Spinal cord (tissue), 9 donors: ENCODE measurements at regions not wholly inside any gene's neighbourhood (a gene's known extent, or its start where the extent isn't known, plus 50 kb on each side); places are given as distances from the start of the nearest gene placed in this dataset.
A peak's percentile ranks its signal among the peaks of the same experiment; 100 is the strongest.

Source experiments
- DNase-seq, 6 donors: peaks; one replicate each; pipeline versions ENCODE4 v3.0.0 to v3.0.0-alpha.2; 2013 to 2015; ENCODE audit warnings: low spot score in 6 of 6, low read depth in 4 of 6
- H3K27ac ChIP-seq: one replicate; pipeline ENCODE4 v1.5.1; 2013; ENCODE audit warnings: low read depth, low read length, control low read depth
- H3K27me3 ChIP-seq: one replicate; pipeline ENCODE4 v1.6.1; 2013; ENCODE audit warnings: low read length; ENCODE audit not compliant: control insufficient read depth, insufficient read depth
- H3K36me3 ChIP-seq: one replicate; pipeline ENCODE4 v1.6.1; 2013; ENCODE audit warnings: low read length; ENCODE audit not compliant: control insufficient read depth, insufficient read depth
- H3K4me1 ChIP-seq: one replicate; pipeline ENCODE4 v1.6.1; 2013; ENCODE audit warnings: low read length; ENCODE audit not compliant: control insufficient read depth, insufficient read depth
- H3K4me3 ChIP-seq: one replicate; pipeline ENCODE4 v1.5.1; 2013; ENCODE audit warnings: low read depth, low read length, control low read depth
- H3K9me3 ChIP-seq: one replicate; pipeline ENCODE4 v1.6.1; 2013; ENCODE audit warnings: low read length; ENCODE audit not compliant: control insufficient read depth, insufficient read depth
- WGBS: methylation state at CpG from one replicate; pipeline ENCODE4 v1.1.5; 2013; ENCODE audit warnings: missing lambda C conversion rate; ENCODE audit not compliant: insufficient coverage; 5-methylcytosine and 5-hydroxymethylcytosine counted together
- donor health status: healthy.

GRCh38 chr9:16316911-16317817 lies 553.3 kb downstream of the BNC2 start:
- no peak overlapping the region for H3K27ac ChIP-seq
- peaks cover 34% of the 10 kb centered on the region for H3K4me1 ChIP-seq
- H3K36me3 ChIP-seq = no peaks in the 10 kb centered on the region
- WGBS = 54% methylated on average over 12 of the region's 15 CpGs
- H3K4me3 ChIP-seq = no peak overlapping the region
- H3K27me3 ChIP-seq = no peaks in the 10 kb centered on the region
- H3K9me3 ChIP-seq = no peaks in the 10 kb centered on the region
- DNase-seq = peak in 1 of 6 donors; percentile 74

- Histone ChIP-seq H3K4me1 (peaks cover 34% of the 10 kb centered on the region), H3K36me3 (no peaks in the 10 kb centered on the region), H3K27me3 (no peaks in the 10 kb centered on the region), H3K9me3 (no peaks in the 10 kb centered on the region), H3K27ac (no peak overlapping the region), H3K4me3 (no peak overlapping the region)
- DNase-seq = peak in 2 of 6 donors; percentile 49 to 83
- 44% methylated on average over 19 of the region's 20 CpGs for WGBS
Measured at GRCh38 chr9:16318516-16319060, 551.9 kb downstream of the BNC2 start.

GRCh38 chr9:16319646-16320045 lies 550.8 kb downstream of the BNC2 start:
- 92% methylated on average over 1 of the region's 3 CpGs for WGBS
- no peak for DNase-seq
- peaks cover 34% of the 10 kb centered on the region for H3K4me1 ChIP-seq
- no peak overlapping the region for H3K4me3 ChIP-seq
- no peak overlapping the region for H3K27ac ChIP-seq
- no peaks in the 10 kb centered on the region for H3K36me3 ChIP-seq
- H3K27me3 ChIP-seq = no peaks in the 10 kb centered on the region
- H3K9me3 ChIP-seq = no peaks in the 10 kb centered on the region

GRCh38 chr9:16320338-16320902 lies 550.0 kb downstream of the BNC2 start:
- Histone ChIP-seq H3K27ac (no peak overlapping the region), H3K4me1 (peaks cover 34% of the 10 kb centered on the region), H3K4me3 (no peak overlapping the region), H3K9me3 (no peaks in the 10 kb centered on the region), H3K27me3 (no peaks in the 10 kb centered on the region), H3K36me3 (no peaks in the 10 kb centered on the region)
- 92% methylated on average over 2 of the region's 5 CpGs for WGBS
- no peak for DNase-seq

- H3K4me3 ChIP-seq = no peak overlapping the region
- 60% methylated on average over 4 of the region's 7 CpGs for WGBS
- peaks cover 29% of the 10 kb centered on the region for H3K4me1 ChIP-seq
- H3K36me3 ChIP-seq = no peaks in the 10 kb centered on the region
- H3K27me3 ChIP-seq = no peaks in the 10 kb centered on the region
- H3K9me3 ChIP-seq = no peaks in the 10 kb centered on the region
- DNase-seq = no peak
- no peak overlapping the region for H3K27ac ChIP-seq
Measured at GRCh38 chr9:16321461-16322119, 548.9 kb downstream of the BNC2 start.

DNA sequence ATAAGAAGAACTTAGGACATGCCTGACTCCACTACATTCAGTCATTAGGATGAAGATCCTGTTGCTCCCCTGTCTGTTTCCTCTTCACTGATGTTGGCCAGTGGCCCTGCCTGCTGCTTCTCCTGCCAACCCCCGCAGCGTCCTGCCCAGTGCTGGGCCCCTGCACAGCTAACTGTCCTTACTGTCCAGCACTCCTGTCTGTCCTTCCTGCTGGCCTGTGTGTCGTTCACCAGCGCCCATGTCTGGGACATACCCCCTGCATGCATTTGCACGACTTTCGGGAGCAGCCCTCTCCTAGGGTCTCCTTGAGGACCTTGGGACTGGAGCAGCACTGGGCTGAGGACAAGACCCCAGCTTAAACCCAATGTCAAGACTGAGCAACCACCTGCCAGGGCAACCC lies 547.6 kb downstream of the BNC2 start:
- WGBS = 78% methylated on average over 6 of the region's 6 CpGs
- DNase-seq = no peak

DNA sequence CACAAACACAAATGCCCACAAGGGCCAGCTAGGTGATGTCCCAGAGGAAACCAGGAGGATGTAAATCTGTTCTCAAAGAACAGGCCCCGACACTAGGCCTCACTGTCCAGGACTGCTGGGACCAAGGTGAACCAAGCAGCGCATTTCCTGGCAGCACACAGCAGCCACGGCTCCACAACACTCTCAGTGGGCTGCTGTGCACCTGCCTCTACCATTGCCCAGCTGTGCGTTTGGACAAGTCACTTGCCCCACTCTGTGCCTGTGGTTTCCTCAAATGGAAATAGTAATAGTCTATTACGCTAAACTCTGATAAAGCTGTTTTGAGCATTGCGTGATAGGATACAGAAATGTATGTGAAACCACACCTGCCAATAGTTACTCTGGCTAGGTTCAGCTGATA lies 544.5 kb downstream of the BNC2 start:
- H3K9me3 ChIP-seq = no peaks in the 10 kb centered on the region
- no peaks in the 10 kb centered on the region for H3K27me3 ChIP-seq
- H3K4me1 ChIP-seq = peaks cover 13% of the 10 kb centered on the region
- H3K27ac ChIP-seq = no peak overlapping the region
- DNase-seq = no peak
- H3K36me3 ChIP-seq = no peaks in the 10 kb centered on the region
- WGBS = 83% methylated on average over 4 of the region's 6 CpGs
- no peak overlapping the region for H3K4me3 ChIP-seq

More for the DNA sequence above, 547.6 kb downstream of the BNC2 start:
- Histone ChIP-seq H3K27ac (no peak overlapping the region), H3K27me3 (no peaks in the 10 kb centered on the region), H3K9me3 (no peaks in the 10 kb centered on the region), H3K36me3 (no peaks in the 10 kb centered on the region), H3K4me1 (peaks cover 18% of the 10 kb centered on the region), H3K4me3 (no peak overlapping the region)

GRCh38 chr9:16328349-16328748 lies 542.1 kb downstream of the BNC2 start:
- no peak for DNase-seq
- peaks cover 10% of the 10 kb centered on the region for H3K4me1 ChIP-seq
- peaks cover 2% of the 10 kb centered on the region for H3K27me3 ChIP-seq
- WGBS = 100% methylated on average over 3 of the region's 3 CpGs
- no peaks in the 10 kb centered on the region for H3K9me3 ChIP-seq
- no peak overlapping the region for H3K4me3 ChIP-seq
- H3K27ac ChIP-seq = no peak overlapping the region
- no peaks in the 10 kb centered on the region for H3K36me3 ChIP-seq

- H3K27me3 ChIP-seq = peaks cover 2% of the 10 kb centered on the region
- no peak overlapping the region for H3K4me3 ChIP-seq
- no peaks in the 10 kb centered on the region for H3K9me3 ChIP-seq
- peaks cover 13% of the 10 kb centered on the region for H3K4me1 ChIP-seq
- DNase-seq = peak in 2 of 6 donors; percentile 32 to 51
- no peak overlapping the region for H3K27ac ChIP-seq
- no peaks in the 10 kb centered on the region for H3K36me3 ChIP-seq
- 34% methylated on average over 8 of the region's 9 CpGs for WGBS
Measured at GRCh38 chr9:16329671-16330113, 540.8 kb downstream of the BNC2 start.
